ENCODE measurements at regions not wholly inside any gene's neighbourhood (a gene's known extent, or its start where the extent isn't known, plus 50 kb on each side); places are given as distances from the start of the nearest gene placed in this dataset.

- Histone ChIP-seq H3K79me2 (ENCODE audit: control insufficient read depth, insufficient read depth, low read length) (no peaks in the 10 kb centered on the region), H3K27ac (ENCODE audit: insufficient read depth, low read length) (no peak overlapping the region), H3K9me3 (ENCODE audit: control insufficient read depth, insufficient read depth, low read depth, low read length) (no peaks in the 10 kb centered on the region), H3K36me3 (ENCODE audit: control insufficient read depth, insufficient read depth, low read length) (no peaks in the 10 kb centered on the region), H3K4me2 (ENCODE audit: extremely low read depth, insufficient read depth, low read length) (no peak overlapping the region), H4K20me1 (ENCODE audit: control insufficient read depth, extremely low read depth, insufficient read depth, low read length) (no peaks in the 10 kb centered on the region), H2AFZ (ENCODE audit: low read length) (no peak overlapping the region), H3K4me3 (replicated peaks in 1 of 4; ENCODE audit: control extremely low read depth in 1 of 4, insufficient read depth in 1 of 4, low read depth in 3 of 4, low read length in 4 of 4) (no peak overlapping the region), H3K27me3 (ENCODE audit: control insufficient read depth, insufficient read depth, low read length) (no peaks in the 10 kb centered on the region), H3K4me1 (ENCODE audit: control insufficient read depth, extremely low read depth, insufficient read depth, low read length) (no peaks in the 10 kb centered on the region), H3K9ac (ENCODE audit: insufficient read depth, low read length) (no peak overlapping the region)
- no peak for DNase-seq (ENCODE audit: low read depth in 2 of 2)
- TF ChIP-seq EZH2 (IDR thresholded peaks at IDR 0.05; ENCODE audit: low read length, missing control alignments), result no peak
- no peak for TF ChIP-seq CTCF (conservative IDR thresholded peaks at IDR 0.05 in 1 of 2, IDR thresholded peaks at IDR 0.05 in 1 of 2; ENCODE audit: low read depth in 1 of 2, low read length in 2 of 2)
Measured at GRCh38 chr2:129277585-129277981, 701.9 kb upstream of the RAB6C start.

GRCh38 chr2:129281791-129282530, 697.5 kb upstream of the RAB6C start:
- Histone ChIP-seq H3K36me3 (ENCODE audit: control insufficient read depth, insufficient read depth, low read length) (no peaks in the 10 kb centered on the region), H3K4me1 (ENCODE audit: control insufficient read depth, extremely low read depth, insufficient read depth, low read length) (no peaks in the 10 kb centered on the region), H4K20me1 (ENCODE audit: control insufficient read depth, extremely low read depth, insufficient read depth, low read length) (no peaks in the 10 kb centered on the region), H2AFZ (ENCODE audit: low read length) (no peak overlapping the region), H3K79me2 (ENCODE audit: control insufficient read depth, insufficient read depth, low read length) (no peaks in the 10 kb centered on the region), H3K9me3 (ENCODE audit: control insufficient read depth, insufficient read depth, low read depth, low read length) (no peaks in the 10 kb centered on the region), H3K9ac (ENCODE audit: insufficient read depth, low read length) (no peak overlapping the region), H3K27me3 (ENCODE audit: control insufficient read depth, insufficient read depth, low read length) (no peaks in the 10 kb centered on the region), H3K27ac (ENCODE audit: insufficient read depth, low read length) (no peak overlapping the region), H3K4me2 (ENCODE audit: extremely low read depth, insufficient read depth, low read length) (no peak overlapping the region), H3K4me3 (replicated peaks in 1 of 4; ENCODE audit: control extremely low read depth in 1 of 4, insufficient read depth in 1 of 4, low read depth in 3 of 4, low read length in 4 of 4) (no peak overlapping the region)
- TF ChIP-seq CTCF (conservative IDR thresholded peaks at IDR 0.05 in 1 of 2, IDR thresholded peaks at IDR 0.05 in 1 of 2; ENCODE audit: low read depth in 1 of 2, low read length in 2 of 2), result no peak
- no peak for TF ChIP-seq EZH2 (IDR thresholded peaks at IDR 0.05; ENCODE audit: low read length, missing control alignments)
- no peak for DNase-seq (ENCODE audit: low read depth in 2 of 2)

GRCh38 chr2:129285012-129285411, 694.5 kb upstream of the RAB6C start:
- TF ChIP-seq EZH2 (IDR thresholded peaks at IDR 0.05; ENCODE audit: low read length, missing control alignments), result no peak
- TF ChIP-seq CTCF (conservative IDR thresholded peaks at IDR 0.05 in 1 of 2, IDR thresholded peaks at IDR 0.05 in 1 of 2; ENCODE audit: low read depth in 1 of 2, low read length in 2 of 2), result no peak
- no peak for DNase-seq (ENCODE audit: low read depth in 2 of 2)
- H4K20me1 ChIP-seq (ENCODE audit: control insufficient read depth, extremely low read depth, insufficient read depth, low read length), result no peaks in the 10 kb centered on the region
- H3K79me2 ChIP-seq (ENCODE audit: control insufficient read depth, insufficient read depth, low read length), result no peaks in the 10 kb centered on the region
- no peaks in the 10 kb centered on the region for H3K36me3 ChIP-seq (ENCODE audit: control insufficient read depth, insufficient read depth, low read length)
- no peak overlapping the region for H3K4me3 ChIP-seq (replicated peaks in 1 of 4; ENCODE audit: control extremely low read depth in 1 of 4, insufficient read depth in 1 of 4, low read depth in 3 of 4, low read length in 4 of 4)
- no peaks in the 10 kb centered on the region for H3K9me3 ChIP-seq (ENCODE audit: control insufficient read depth, insufficient read depth, low read depth, low read length)
- H2AFZ ChIP-seq (ENCODE audit: low read length), result no peak overlapping the region
- no peak overlapping the region for H3K4me2 ChIP-seq (ENCODE audit: extremely low read depth, insufficient read depth, low read length)
- no peaks in the 10 kb centered on the region for H3K27me3 ChIP-seq (ENCODE audit: control insufficient read depth, insufficient read depth, low read length)
- H3K27ac ChIP-seq (ENCODE audit: insufficient read depth, low read length), result no peak overlapping the region
- H3K9ac ChIP-seq (ENCODE audit: insufficient read depth, low read length), result no peak overlapping the region
- H3K4me1 ChIP-seq (ENCODE audit: control insufficient read depth, extremely low read depth, insufficient read depth, low read length), result no peaks in the 10 kb centered on the region
